LNCaP clone FGC (cell line): ENCODE measurements at regions not wholly inside any gene's neighbourhood (a gene's known extent, or its start where the extent isn't known, plus 50 kb on each side); places are given as distances from the start of the nearest gene placed in this dataset.

Source experiments
- DNase-seq: peaks from one replicate; pipeline ENCODE4 v3.0.0-alpha.2; 2011; ENCODE audit warnings: low read depth
- H3K4me3 ChIP-seq: 2 replicates; pipeline ENCODE4 v1.5.1; 2011; ENCODE audit warnings: mild to moderate bottlenecking, low read depth, low read length, control low read depth
- CTCF ChIP-seq: IDR thresholded peaks from 2 replicates; pipeline ENCODE4 v1.5.1; 2012; ENCODE audit warnings: mild to moderate bottlenecking; ENCODE audit not compliant: control insufficient read depth, insufficient read depth; ENCODE audit errors: extremely low read depth

GRCh38 chr3:72192572-72192971 lies 407.6 kb upstream of the PROK2 start:
- no peak overlapping the region for H3K4me3 ChIP-seq

GRCh38 chr3:72191209-72191960 lies 406.4 kb upstream of the PROK2 start:
- TF ChIP-seq CTCF = no peak
- H3K4me3 ChIP-seq = no peak overlapping the region
- DNase-seq = no peak

More at GRCh38 chr3:72192572-72192971, 407.6 kb upstream of the PROK2 start:
- no peak for DNase-seq
- TF ChIP-seq CTCF = no peak

- DNase-seq = no peak
- no peak overlapping the region for H3K4me3 ChIP-seq
- TF ChIP-seq CTCF = no peak
These were observed 405.1 kb upstream of the PROK2 start for GRCh38 chr3:72190050-72190449.

- no peak for DNase-seq
- H3K4me3 ChIP-seq = no peak overlapping the region
- no peak for TF ChIP-seq CTCF
These were observed 404.4 kb upstream of the PROK2 start for GRCh38 chr3:72189339-72189738.

- no peak for TF ChIP-seq CTCF
- DNase-seq = no peak
- no peak overlapping the region for H3K4me3 ChIP-seq
These were observed 403.6 kb upstream of the PROK2 start for GRCh38 chr3:72188536-72188935.

GRCh38 chr3:72187131-72187530 lies 402.2 kb upstream of the PROK2 start:
- TF ChIP-seq CTCF = no peak
- DNase-seq = no peak
- no peak overlapping the region for H3K4me3 ChIP-seq

DNA sequence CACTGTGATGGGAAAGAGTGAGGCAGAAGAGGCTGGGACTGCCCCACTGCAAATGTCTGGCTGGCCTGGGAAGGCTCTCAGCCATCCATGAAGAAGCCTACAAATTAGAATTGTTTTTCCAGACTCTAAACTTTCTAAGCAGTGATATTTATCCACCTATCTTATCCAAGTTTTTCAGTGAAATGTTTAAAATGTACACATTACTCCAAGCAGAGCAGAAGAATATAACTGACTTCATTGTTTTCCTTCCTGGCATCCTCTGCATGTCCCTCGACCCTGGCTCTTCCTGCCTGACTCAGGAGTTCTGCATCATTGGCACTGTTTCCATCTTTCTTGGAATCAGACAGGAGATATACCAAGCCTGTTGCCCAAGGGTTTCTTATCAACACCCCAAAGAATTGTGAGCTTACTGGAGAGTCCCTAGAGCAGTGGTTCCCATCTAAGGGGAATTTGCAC lies 401.5 kb upstream of the PROK2 start:
- no peak for TF ChIP-seq CTCF
- no peak for DNase-seq
- no peak overlapping the region for H3K4me3 ChIP-seq
